Endodermal cell (in vitro differentiated cells): ENCODE measurements at regions not wholly inside any gene's neighbourhood (a gene's known extent, or its start where the extent isn't known, plus 50 kb on each side); places are given as distances from the start of the nearest gene placed in this dataset.
A peak's percentile ranks its signal among the peaks of the same experiment; 100 is the strongest.

Experiments used
- DNase-seq: peaks from one replicate; pipeline ENCODE4 v3.0.0-alpha.2; 2017
- H3K27ac ChIP-seq: 2 replicates; pipeline ENCODE4 v1.5.1; 2013; ENCODE audit warnings: mild to moderate bottlenecking, low read depth, low read length, moderate library complexity
- H3K27me3 ChIP-seq: 2 replicates; pipeline ENCODE4 v1.6.1; 2013; ENCODE audit warnings: mild to moderate bottlenecking, low read length, moderate library complexity; ENCODE audit not compliant: insufficient read depth, control insufficient read depth, poor library complexity, severe bottlenecking
- H3K36me3 ChIP-seq: 2 replicates; pipeline ENCODE4 v1.7.0; 2013; ENCODE audit warnings: mild to moderate bottlenecking, low read length, moderate library complexity; ENCODE audit not compliant: control insufficient read depth, insufficient read depth
- H3K4me1 ChIP-seq: one replicate; pipeline ENCODE4 v1.7.0; 2013; ENCODE audit warnings: low read length; ENCODE audit not compliant: control insufficient read depth, insufficient read depth
- H3K4me3 ChIP-seq: 2 replicates; pipeline ENCODE4 v1.5.1; 2013; ENCODE audit warnings: mild to moderate bottlenecking, low read length, moderate library complexity
- H3K9ac ChIP-seq: 2 replicates; pipeline ENCODE4 v1.6.1; 2013; ENCODE audit warnings: mild to moderate bottlenecking, low read length, moderate library complexity; ENCODE audit not compliant: poor library complexity, severe bottlenecking; ENCODE audit errors: extremely low read depth
- H3K9me3 ChIP-seq: 2 replicates; pipeline ENCODE4 v1.6.1; 2013; ENCODE audit warnings: mild to moderate bottlenecking, low read length, moderate library complexity; ENCODE audit not compliant: control insufficient read depth
- H3K27ac Mint-ChIP-seq: 2 replicates; pipeline ENCODE4 v1.8.0; 2020; ENCODE audit warnings: mixed read lengths
- H3K27me3 Mint-ChIP-seq: 2 replicates; pipeline ENCODE4 v1.8.0; 2021; ENCODE audit warnings: mild to moderate bottlenecking, mixed read lengths; ENCODE audit not compliant: insufficient read depth
- H3K36me3 Mint-ChIP-seq: 2 replicates; pipeline ENCODE4 v1.8.0; 2020; ENCODE audit warnings: low read depth, mixed read lengths
- H3K4me1 Mint-ChIP-seq: 2 replicates; pipeline ENCODE4 v1.8.0; 2020; ENCODE audit warnings: mixed read lengths
- H3K4me3 Mint-ChIP-seq: 2 replicates; pipeline ENCODE4 v1.8.0; 2020; ENCODE audit warnings: mild to moderate bottlenecking, moderate library complexity, mixed read lengths
- H3K9me3 Mint-ChIP-seq: 2 replicates; pipeline ENCODE4 v1.8.0; 2020; ENCODE audit warnings: mild to moderate bottlenecking, mixed read lengths
- CTCF ChIP-seq: fragments of 200-600 bp; sonication (generic); conservative IDR thresholded peaks from 2 replicates; pipeline ENCODE4 v1.5.0; 2021; ENCODE audit warnings: antibody characterized with exemption, mild to moderate bottlenecking
- WGBS, 2 experiments: methylation state at CpG; one replicate each; pipeline versions ENCODE4 v1.1.5 to v1.1.7; 2013; ENCODE audit warnings: missing lambda C conversion rate in 2 of 2, mixed read lengths in 1 of 2; ENCODE audit not compliant: insufficient coverage in 1 of 2, insufficient read length in 1 of 2; 5-methylcytosine and 5-hydroxymethylcytosine counted together

DNA sequence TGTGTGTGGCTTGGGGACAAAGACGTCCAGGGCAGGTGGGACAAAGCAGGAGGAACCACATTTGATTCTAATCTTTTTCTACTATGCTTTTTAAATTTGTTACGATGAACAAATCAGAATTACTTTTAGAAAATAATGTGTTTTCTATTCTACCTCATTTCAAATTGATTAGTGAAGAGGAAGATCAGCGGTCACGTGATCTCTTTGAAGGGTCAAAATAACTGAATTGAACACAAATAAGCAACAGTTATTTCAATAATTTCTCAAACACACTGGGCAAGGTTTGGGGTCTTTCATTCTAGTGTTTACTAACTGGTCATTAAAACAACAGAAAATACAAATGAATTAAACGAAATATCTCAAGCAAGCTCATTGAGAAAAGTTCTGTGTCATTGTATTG is 773.0 kb upstream of the IGFBP3 start:
- no peaks in the 10 kb centered on the region for H3K36me3 ChIP-seq
- peaks cover 5% of the 10 kb centered on the region for H3K9me3 ChIP-seq
- no peak overlapping the region for H3K27ac Mint-ChIP-seq
- no peaks in the 10 kb centered on the region for H3K36me3 Mint-ChIP-seq
- H3K27me3 ChIP-seq = no peaks in the 10 kb centered on the region
- no peak for TF ChIP-seq CTCF
- peaks cover 2% of the 10 kb centered on the region for H3K9me3 Mint-ChIP-seq
- no peak overlapping the region for H3K4me3 Mint-ChIP-seq
- H3K4me1 Mint-ChIP-seq = no peaks in the 10 kb centered on the region
- H3K9ac ChIP-seq = no peak overlapping the region
- DNase-seq = no peak
- no peak overlapping the region for H3K27ac ChIP-seq
- no peaks in the 10 kb centered on the region for H3K27me3 Mint-ChIP-seq
- no peak overlapping the region for H3K4me3 ChIP-seq
- 89 to 98% methylated on average over 1 to 3 of the region's 5 CpGs for WGBS, 2 experiments
- H3K4me1 ChIP-seq = no peaks in the 10 kb centered on the region

DNA sequence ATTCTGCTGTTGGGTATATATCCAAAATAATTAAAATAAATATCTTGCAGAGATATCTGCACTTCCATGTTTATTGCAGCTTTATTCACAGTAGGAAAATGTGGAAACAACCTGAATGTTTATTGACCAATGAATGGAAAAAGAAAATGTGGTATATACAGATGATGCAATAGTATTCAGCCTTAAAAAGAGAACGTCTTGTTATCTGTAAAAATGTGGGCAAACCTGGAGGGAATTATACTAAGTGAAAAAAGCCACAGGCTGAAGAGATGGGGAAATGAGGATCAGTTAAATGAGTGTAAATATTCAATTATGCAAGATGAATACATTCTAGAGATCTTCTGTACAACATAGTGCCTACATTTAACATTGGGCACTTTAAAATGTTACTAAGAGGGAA is 766.1 kb upstream of the IGFBP3 start:
- WGBS, 2 experiments = 83 to 86% methylated on average over 1 of the region's 1 CpG
- Histone ChIP-seq H3K9ac (no peak overlapping the region), H3K27ac (no peak overlapping the region), H3K4me3 (no peak overlapping the region), H3K9me3 (peaks cover 14% of the 10 kb centered on the region), H3K4me1 (no peaks in the 10 kb centered on the region), H3K27me3 (no peaks in the 10 kb centered on the region), H3K36me3 (no peaks in the 10 kb centered on the region)
- Mint-ChIP-seq H3K27me3 (peaks cover 1% of the 10 kb centered on the region), H3K4me1 (no peaks in the 10 kb centered on the region), H3K36me3 (no peaks in the 10 kb centered on the region), H3K4me3 (no peak overlapping the region), H3K27ac (no peak overlapping the region), H3K9me3 (peaks cover 15% of the 10 kb centered on the region)
- DNase-seq = no peak
- no peak for TF ChIP-seq CTCF

GRCh38 chr7:46685051-46685450 is 764.0 kb upstream of the IGFBP3 start:
- Histone ChIP-seq H3K9me3 (peaks cover 14% of the 10 kb centered on the region), H3K9ac (no peak overlapping the region), H3K4me3 (no peak overlapping the region), H3K4me1 (no peaks in the 10 kb centered on the region), H3K27me3 (no peaks in the 10 kb centered on the region), H3K27ac (no peak overlapping the region), H3K36me3 (no peaks in the 10 kb centered on the region)
- no peak overlapping the region for H3K27ac Mint-ChIP-seq
- peak; percentile 65 for TF ChIP-seq CTCF
- peaks cover 15% of the 10 kb centered on the region for H3K9me3 Mint-ChIP-seq
- no peaks in the 10 kb centered on the region for H3K4me1 Mint-ChIP-seq
- no peak overlapping the region for H3K4me3 Mint-ChIP-seq
- 81 to 83% methylated on average over 2 of the region's 2 CpGs for WGBS, 2 experiments
- peaks cover 1% of the 10 kb centered on the region for H3K27me3 Mint-ChIP-seq
- H3K36me3 Mint-ChIP-seq = no peaks in the 10 kb centered on the region
- DNase-seq = no peak
